NOMO-1 treated with DMSO at 0.1 percent for 48 hours (cell line): ENCODE measurements at regions not wholly inside any gene's neighbourhood (a gene's known extent, or its start where the extent isn't known, plus 50 kb on each side); places are given as distances from the start of the nearest gene placed in this dataset.
"Not testable (repeated sequence)": the region's sequence is repeated elsewhere in the genome, so short reads cannot be mapped to it uniquely, and the experiment has no call there.

Source experiments
- DNase-seq: peaks from one replicate; lab custom pipeline; 2025; ENCODE audit not compliant: unreplicated experiment; lab: John Stamatoyannopoulos, UW

DNA sequence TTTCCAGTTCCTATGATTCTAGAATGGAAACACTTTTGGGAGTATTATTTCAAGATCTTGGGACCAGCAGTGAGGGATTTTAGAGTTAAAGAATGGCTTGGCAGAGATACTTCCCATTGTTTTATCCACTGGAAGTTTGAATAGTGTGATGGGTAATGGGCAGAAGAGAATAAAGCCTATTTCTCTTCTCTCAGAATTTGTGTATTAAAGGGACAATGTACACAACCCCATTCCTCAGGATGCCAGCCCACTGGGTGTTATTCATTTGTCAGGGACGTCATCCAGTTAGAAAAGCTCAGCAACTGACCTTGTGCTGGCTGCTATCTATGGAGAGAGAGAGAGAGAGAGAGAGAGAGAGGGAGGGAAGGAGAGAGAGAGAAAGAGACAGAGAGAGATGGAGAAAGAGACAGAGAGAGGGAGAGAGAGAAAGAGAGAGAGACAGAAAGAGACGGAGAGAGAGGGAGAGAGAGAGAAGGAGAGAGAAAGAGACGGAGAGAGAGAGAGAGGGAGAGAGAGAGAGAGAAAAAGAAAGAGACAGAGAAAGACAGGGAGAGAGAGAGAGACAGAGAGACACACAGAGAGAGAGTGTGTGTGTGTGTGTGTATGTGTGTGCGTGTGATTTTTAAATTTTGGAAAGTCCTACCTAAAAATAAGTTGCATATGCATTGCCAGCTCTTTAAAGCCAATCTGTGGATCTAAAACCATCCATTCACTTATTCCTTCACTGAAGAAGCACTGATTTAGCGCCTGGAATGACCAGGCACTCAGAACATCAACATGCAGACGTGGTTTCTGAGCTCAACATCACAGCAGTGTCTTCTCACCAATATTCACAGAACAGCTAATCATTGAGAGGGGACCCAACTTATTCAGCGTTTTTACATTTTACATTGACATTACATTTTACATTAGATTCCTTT is 388.8 kb downstream of the THBS2 start:
- no peak for DNase-seq

DNA sequence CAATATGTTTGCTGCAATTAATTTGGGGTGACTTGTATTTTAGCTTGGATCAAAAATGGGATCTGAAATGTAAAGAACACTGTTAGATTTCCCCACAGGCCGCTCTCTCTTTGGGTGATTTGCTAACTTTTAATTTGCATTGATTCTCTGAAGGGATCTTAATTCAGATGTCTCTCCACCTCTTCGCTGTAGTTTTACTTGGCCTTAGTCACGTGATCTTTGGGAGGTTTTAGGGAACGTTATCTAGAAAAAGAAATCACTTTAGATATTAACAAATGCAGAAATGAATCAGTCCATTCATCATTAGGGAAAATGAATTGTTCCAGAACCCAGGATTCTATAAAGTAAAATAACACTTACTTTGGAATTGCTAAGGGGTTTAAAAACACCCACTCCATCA is 390.2 kb downstream of the THBS2 start:
- no peak for DNase-seq

DNA sequence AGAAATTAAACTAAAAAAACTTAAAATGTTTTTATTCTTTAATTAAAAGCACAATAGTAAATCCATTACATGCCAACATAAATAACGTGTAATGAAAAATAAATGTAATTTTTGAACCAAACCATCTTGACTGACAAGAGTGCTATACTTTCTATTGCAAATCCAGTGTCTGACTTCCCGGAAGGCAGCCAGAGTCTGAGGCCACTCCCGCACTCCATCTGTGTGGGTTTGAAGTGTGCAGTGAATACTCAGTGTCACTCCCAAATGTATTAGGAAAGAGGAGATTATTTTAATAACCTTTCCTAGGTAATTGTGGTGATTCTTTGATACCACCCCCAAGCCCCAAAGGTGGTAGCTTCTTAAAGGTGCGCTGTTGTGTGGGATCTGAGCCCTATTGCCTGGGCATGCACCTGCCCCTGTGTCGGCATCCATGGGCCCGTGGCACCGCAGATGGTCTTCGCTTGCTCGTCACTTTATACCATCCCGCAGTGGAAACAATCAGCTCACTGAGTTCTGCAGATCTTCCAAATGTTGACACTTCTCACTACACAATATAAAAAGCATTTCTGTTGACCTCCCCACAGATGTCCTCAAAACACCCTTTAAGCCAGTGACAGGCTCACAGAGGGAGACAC is 391.2 kb downstream of the THBS2 start:
- no peak for DNase-seq

DNA sequence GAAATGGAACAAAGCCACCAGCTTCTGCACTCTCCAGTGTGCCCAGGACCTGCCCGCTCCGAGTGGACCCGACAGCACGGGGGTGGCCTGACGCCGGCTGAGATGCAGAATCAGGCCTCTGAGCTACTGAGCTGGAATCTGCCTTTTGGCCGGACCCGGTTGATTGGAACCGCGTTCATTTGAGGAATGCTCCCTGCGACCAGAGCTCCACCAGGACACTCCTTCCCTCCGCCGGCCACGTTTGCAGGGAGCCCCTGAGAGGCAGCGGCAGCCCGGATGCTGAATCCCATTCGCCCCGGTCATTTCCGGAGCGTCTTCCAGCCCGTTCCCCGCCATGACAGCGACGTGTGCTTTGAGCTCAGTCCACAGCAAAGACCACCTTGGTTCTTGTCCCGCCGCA is 392.7 kb downstream of the THBS2 start:
- no peak for DNase-seq

DNA sequence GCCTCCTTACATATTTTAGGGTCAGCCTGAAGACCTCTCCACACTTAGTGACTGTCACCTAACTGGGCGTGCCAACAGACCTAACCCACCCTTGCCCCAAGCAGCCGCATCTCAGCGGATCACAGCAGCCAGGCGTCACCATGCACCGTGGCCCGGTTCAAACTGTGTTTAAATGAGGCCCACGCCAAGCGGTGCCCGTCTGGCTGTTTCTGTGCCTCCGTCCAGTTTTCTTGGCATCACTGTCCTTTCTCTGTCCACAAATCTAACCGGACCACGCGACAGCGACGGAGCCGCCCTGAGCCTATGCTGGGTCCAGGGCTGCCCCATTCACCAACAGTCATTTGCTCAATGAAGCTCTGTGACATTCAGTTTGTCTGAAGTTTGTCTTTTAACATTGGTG is 393.3 kb downstream of the THBS2 start:
- DNase-seq: no peak

DNA sequence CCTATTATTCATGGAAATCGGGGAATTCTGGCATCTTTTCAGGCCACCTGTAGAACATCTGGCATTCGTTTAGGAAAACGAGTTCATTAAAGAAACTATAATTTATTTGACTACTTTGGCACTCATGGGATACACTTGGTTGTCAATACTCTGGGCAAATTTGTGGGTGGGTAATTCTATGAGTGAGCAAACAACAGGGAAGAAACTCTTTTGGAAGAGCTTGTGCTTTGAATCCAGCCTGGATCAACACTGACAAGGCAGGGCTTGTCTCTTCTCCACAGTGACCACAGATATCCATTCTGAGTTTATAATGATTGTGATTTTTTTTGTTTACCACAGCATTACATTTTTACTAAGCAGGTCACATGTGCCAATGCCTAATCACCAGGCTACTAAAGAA is 394.7 kb downstream of the THBS2 start:
- no peak for DNase-seq

DNA sequence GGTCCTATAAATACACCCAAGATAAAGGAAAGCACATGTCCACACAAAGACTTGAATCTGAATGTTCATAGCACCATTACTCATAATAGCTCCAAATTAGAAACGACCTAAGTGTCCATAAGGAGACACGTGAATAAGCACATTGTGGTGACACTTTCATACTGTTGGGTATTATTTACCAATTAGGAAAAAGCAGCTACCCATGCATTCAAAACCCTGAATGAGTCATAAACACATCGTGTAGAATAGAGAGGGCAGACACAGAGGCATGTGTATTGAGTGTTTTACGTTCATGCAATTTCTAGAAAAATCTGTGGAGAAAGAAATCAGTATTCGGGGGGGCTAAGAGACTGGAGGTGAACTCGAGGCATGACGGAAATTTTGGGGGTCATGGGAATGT is 396.7 kb downstream of the THBS2 start:
- DNase-seq: no peak

DNA sequence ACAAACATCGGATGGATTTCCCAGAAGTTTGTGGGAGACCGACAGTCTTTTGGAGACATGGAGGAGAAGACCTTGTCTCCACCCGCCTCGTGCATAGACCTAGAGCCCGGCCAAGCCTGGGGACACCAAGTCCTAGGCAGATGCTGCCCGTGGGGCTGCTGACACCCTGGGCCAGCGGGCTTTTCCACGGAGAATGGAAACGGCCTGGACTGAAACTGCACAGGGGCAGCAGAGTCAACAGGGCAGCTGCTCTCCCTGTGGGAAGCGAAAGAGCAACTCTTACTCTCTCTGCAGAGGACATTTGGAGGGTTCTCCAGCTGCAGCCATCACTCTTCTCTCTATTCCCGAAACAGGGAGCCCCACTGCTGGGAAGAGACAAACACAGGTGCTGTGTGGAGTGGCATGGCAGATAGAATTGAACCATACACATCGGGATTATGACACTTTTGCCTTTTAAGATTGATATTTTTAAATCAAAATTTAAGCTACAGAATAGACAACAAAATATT is 401.2 kb downstream of the THBS2 start:
- no peak for DNase-seq

DNA sequence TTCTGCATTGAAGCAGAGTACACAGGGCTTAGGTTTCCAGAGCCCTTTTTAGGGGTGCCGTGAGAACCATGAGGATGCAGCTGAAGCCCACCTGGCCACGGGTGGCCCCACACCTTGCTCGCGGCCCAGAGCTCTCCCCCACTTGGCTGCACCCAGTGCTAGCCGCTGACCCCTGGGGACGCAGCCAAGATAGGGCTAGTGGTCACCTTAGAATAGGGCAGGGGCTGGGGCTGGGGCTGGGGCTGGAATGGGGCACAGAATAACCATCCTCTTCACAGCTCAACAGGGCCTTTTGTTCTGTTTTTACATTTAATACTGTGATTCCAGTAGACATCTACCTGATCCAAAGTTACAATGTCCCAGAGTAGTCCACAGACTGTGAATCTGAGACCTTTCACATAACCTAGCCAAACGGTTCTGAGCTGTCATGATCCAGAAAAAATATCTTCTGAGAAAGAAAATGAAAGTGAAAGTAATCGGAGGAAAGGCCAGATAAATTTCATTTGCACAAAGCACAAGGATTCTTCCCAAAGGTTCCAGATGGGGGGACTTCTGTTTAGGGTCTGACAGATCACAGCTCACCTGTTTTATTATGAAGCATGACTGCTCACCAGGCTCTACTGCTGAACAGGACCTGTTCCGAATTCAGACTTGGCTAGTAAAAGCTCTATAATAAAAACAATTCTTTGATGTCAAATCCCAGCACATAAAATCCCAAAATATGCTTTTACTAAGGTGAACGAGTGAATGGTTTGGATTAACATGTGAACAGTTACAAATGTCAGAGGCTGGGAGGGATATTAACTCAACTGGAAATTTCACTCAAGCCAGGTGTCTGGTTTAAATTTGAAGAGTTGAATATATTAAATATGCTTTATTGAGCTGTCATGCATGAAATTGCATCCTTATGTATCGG is 401.9 kb downstream of the THBS2 start:
- DNase-seq: no peak

DNA sequence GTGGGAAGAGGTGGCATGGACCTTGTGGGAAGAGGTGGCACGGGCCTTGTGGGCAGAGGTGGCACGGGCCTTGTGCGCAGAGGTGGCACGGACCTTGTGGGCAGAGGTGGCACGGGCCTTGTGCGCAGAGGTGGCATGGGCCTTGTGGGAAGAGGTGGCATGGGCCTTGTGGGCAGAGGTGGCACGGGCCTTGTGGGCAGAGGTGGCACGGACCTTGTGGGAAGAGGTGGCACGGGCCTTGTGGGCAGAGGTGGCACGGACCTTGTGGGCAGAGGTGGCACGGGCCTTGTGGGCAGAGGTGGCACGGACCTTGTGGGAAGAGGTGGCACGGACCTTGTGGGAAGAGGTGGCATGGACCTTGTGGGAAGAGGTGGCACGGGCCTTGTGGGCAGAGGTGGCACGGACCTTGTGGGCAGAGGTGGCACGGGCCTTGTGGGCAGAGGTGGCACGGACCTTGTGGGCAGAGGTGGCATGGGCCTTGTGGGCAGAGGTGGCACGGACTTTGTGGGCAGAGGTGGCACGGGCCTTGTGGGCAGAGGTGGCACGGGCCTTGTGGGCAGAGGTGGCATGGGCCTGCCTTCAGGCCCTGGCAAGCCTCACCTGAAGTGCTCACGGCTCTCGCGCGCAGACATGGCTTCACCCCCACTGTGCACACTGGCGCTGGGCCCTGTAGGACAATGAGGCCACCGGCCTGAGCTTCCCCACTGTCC is 403.5 kb downstream of the THBS2 start:
- DNase-seq: not testable (repeated sequence)

DNA sequence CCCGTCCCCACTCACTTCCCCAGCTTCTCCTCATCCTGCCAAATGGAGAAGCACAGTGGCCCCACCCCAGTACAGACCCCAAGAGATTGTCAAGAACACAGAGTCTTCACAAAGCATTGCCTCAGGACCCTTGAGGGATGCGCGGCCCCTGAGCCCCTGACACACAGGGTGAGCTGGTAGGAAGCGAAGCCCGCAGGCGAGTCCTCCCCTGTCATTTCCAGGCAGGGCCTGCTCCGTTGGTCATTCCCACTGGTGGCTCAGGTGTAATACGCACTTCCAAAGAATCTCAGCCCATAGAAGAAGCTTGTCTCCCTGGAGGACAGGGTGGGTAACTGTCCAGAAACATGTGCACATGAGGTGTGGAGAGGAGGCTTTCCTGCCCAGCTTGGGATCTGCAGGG is 404.2 kb downstream of the THBS2 start:
- no peak for DNase-seq

DNA sequence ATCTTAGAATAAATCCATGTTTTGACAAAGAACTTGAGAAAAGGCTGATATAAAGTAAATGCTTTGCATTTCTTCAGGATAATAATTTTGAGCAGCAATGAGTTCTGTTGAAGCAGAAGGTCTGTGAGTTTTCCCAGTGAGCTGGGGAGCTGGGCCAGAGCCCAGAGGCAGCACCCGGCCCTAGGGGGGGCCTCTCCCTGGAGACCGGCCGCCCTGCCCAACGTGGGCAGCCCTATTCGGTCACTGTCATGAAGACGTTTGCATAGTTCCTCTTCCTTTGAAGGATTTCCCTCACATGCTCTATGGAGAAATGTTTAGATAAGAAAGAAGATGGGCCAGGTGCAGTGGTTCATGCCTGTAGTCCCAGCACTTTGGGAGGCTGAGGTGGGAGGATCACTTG is 404.8 kb downstream of the THBS2 start:
- DNase-seq: no peak

DNA sequence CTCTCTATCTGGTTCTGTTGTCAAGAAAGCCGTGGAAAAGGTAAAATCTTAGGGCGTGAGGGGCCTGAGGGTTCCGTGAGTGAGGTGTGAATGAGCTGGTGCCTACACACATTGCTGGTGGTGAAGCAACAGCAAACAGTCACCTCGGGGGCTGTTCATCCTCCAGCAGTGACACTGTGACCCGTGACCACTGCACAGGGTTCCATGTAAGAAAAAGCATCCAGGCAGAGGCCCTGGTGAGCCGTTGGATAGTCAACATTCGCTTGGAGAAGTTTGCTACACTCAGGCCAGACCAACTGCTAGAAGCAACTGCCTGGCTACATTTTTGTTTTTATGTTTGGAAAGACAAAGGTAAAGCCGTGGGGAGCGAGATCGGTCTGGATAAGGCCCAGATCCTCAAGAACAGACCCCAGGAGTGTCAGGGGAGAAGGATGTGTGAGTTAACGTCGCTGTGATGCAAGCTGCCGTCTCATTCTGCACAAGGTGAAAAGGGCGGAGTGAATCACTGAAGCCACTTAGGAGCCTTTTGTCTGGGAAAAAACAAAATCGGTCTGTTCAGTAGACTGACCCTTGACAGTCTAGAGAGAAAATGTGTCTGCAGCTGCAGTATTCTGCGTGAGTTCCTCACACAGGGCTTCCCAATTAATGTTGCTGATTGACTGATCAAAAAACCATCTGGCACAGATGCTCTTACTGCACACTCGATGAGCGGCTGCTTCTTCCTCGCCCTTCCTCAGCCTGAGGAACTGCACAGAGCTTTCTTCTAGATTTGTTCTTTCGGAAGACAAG is 404.0 kb downstream of the SMOC2 start:
- DNase-seq: no peak

DNA sequence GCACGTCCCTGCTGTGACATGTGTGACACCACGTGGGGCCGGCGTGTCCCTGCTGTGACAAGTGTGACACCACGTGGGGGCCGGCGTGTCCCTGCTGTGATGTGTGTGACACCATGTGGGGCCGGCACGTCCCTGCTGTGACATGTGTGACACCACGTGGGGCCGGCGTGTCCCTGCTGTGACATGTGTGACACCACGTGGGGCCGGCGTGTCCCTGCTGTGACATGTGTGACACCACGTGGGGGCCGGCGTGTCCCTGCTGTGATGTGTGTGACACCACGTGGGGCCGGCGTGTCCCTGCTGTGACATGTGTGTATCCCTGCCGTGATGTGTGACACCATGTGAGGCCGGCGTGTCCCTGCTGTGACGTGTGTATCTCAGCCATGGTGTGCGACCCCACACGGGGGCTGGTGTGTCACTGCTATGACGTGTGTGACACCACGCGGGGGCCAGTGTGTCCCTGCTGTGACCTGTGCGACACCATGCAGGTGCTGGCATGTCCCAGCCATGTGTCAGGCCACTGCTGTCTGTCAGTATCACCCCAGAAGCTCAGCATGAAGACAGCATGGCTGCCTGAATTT is 401.7 kb downstream of the SMOC2 start:
- not testable (repeated sequence) for DNase-seq

DNA sequence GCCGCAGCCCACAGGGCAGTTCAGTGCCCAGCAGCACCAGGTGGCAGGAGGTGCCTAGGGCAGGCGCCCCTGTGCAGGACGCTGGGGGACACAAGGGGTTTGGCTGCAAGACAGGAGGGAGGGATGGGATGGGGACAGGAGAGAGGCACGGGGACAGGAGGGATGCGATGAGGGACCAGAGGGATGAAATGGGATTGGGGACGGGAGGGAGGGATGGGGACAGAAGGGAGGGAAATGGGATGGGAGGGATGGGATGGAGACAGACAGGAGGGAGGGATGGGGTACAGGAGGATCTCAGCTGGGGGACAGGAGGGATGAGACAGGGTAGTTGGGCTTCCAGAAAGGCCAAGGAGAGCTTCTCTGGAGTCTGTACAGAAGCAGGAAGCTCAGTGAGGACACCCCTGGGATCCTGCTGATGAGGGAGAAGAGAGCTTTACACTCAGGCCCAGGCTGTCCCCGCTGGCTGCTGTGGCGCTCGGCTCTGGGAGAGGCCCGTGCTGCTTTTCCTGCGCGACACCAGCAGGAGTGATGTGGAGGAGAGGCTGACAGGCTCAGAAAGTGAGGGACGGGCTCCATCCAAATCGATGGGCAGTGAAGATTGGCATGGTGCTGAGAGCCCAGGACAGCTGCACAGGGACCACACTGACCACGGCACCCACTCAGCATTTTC is 400.8 kb downstream of the SMOC2 start:
- no peak for DNase-seq

DNA sequence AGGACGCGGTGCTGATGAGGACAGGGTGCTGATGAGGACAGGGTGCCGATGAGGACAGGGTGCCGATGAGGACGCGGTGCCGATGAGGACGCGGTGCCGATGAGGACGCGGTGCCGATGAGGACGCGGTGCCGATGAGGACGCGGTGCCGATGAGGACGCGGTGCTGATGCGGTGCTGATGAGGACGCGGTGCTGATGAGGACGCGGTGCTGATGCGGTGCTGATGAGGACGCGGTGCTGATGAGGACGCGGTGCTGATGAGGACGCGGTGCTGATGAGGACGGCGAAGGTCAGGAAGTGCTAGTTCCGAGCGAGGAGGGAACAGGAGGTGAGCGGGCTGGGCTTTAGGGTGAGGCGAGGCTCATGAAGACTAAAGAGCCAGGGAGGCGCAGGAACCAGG is 399.9 kb downstream of the SMOC2 start:
- DNase-seq: not testable (repeated sequence)

DNA sequence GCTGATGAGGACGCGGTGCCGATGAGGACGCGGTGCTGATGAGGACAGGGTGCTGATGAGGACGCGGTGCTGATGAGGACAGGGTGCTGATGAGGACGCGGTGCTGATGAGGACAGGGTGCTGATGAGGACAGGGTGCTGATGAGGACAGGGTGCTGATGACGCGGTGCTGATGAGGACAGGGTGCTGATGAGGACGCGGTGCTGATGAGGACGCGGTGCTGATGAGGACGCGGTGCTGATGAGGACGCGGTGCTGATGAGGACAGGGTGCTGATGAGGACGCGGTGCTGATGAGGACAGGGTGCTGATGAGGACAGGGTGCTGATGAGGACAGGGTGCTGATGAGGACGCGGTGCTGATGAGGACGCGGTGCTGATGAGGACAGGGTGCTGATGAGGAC is 399.3 kb downstream of the SMOC2 start:
- DNase-seq: not testable (repeated sequence)

DNA sequence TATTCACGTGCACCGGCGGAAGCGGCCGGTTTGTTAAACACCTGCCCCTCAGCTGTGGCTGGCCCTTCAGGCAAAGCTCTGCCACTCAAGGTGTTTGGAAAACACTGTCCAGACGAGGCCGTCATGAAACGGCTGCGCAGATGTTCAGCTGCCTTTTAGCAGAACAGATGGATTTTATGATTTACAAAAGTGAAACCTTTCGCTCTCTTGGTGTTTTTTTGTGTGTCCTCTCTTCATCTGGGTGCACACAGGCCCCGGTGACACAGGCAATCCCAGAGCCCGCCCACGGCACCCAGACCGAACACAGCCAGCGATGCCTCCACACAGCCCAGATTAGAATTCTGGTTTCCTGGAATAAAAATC is 397.0 kb downstream of the SMOC2 start:
- no peak for DNase-seq
